Esophagus muscularis mucosa (tissue), 4 donors: ENCODE measurements at regions not wholly inside any gene's neighbourhood (a gene's known extent, or its start where the extent isn't known, plus 50 kb on each side); places are given as distances from the start of the nearest gene placed in this dataset.

Source experiments
- CTCF ChIP-seq, 3 experiments: fragments of 200-600 bp in 2 of 3; fragments of 450-650 bp in 1 of 3; sonication (generic) in 2 of 3; IDR thresholded peaks; one replicate each; pipeline ENCODE4 v1.5.1; 2017 to 2019; ENCODE audit warnings: antibody characterized with exemption in 3 of 3, mild to moderate bottlenecking in 2 of 3, moderate library complexity in 1 of 3
- EP300 ChIP-seq: sonication (generic); formaldehyde crosslinking; IDR thresholded peaks from one replicate; pipeline ENCODE4 v1.6.1; 2017; ENCODE audit warnings: antibody characterized with exemption
- POLR2A ChIP-seq: fragments of 450-650 bp; IDR thresholded peaks from one replicate; pipeline ENCODE4 v1.6.1; 2017; ENCODE audit warnings: antibody characterized with exemption, moderate library complexity, mild to moderate bottlenecking, low read depth
- POLR2AphosphoS5 ChIP-seq, 2 donors: sonication (generic); formaldehyde crosslinking; IDR thresholded peaks; one replicate each; pipeline ENCODE4 v1.6.1; 2017; ENCODE audit warnings: antibody characterized with exemption in 2 of 2

GRCh38 chr3:89698208-89698830 lies 590.9 kb downstream of the EPHA3 start:
- TF ChIP-seq CTCF (IDR thresholded peaks at IDR 0.05) (no peak), EP300 (no peak), POLR2AphosphoS5 (IDR thresholded peaks at IDR 0.05) (no peak), POLR2A (no peak)
